ENCODE measurements at regions not wholly inside any gene's neighbourhood (a gene's known extent, or its start where the extent isn't known, plus 50 kb on each side); places are given as distances from the start of the nearest gene placed in this dataset.

- no peaks in the 10 kb centered on the region for H3K9me3 ChIP-seq (ENCODE audit: low read length)
- H2AFZ ChIP-seq (ENCODE audit: low read length) = no peak overlapping the region
- TF ChIP-seq CTCF (conservative IDR thresholded peaks at IDR 0.05; ENCODE audit: low read depth, low read length) = no peak
- no peak for TF ChIP-seq EZH2 (IDR thresholded peaks at IDR 0.05; ENCODE audit: low read length, unreplicated experiment)
- H3K9ac ChIP-seq (ENCODE audit: low read length) = no peak overlapping the region
- no peaks in the 10 kb centered on the region for H3K9me2 ChIP-seq (replicated peaks; ENCODE audit: low read length)
- no peaks in the 10 kb centered on the region for H3K4me1 ChIP-seq (ENCODE audit: insufficient read depth, low read length)
- intact Hi-C loops (cut with micrococcal nuclease) = no loop called here
- no TSS peak for BruUV-seq (replicated peaks)
- ChIA-PET CTCF (no interaction called here), POLR2A (ENCODE audit: unreplicated experiment) (no interaction called here)
- no peak for ATAC-seq
- H3K4me2 ChIP-seq (ENCODE audit: low read length) = no peak overlapping the region
- H3K27me3 ChIP-seq (ENCODE audit: low read length) = peaks cover 5% of the 10 kb centered on the region; the same call in 1 of the 2 replicates
- no peaks in the 10 kb centered on the region for H3F3A ChIP-seq (ENCODE audit: low read length, unreplicated experiment)
- H3K79me2 ChIP-seq (ENCODE audit: low read length) = no peaks in the 10 kb centered on the region
- no peaks in the 10 kb centered on the region for H4K20me1 ChIP-seq (ENCODE audit: low read length)
- no peak overlapping the region for H3K4me3 ChIP-seq (ENCODE audit: low read length)
- no peaks in the 10 kb centered on the region for H3K36me3 ChIP-seq (ENCODE audit: low read depth, low read length)
- DNase-seq = no peak
- no peak overlapping the region for H3K27ac ChIP-seq (ENCODE audit: low read length)
These were observed 371.6 kb downstream of the JRKL start for GRCh38 chr11:96761451-96761850.

- no peak for ATAC-seq
- Histone ChIP-seq H4K20me1 (ENCODE audit: low read length) (no peaks in the 10 kb centered on the region), H3K36me3 (ENCODE audit: low read depth, low read length) (no peaks in the 10 kb centered on the region), H2AFZ (ENCODE audit: low read length) (no peak overlapping the region), H3K9me3 (ENCODE audit: low read length) (no peaks in the 10 kb centered on the region), H3F3A (ENCODE audit: low read length, unreplicated experiment) (no peaks in the 10 kb centered on the region), H3K9ac (ENCODE audit: low read length) (no peak overlapping the region), H3K27me3 (ENCODE audit: low read length) (peaks cover 5% of the 10 kb centered on the region; the same call in 1 of the 2 replicates), H3K27ac (ENCODE audit: low read length) (no peak overlapping the region), H3K4me3 (ENCODE audit: low read length) (no peak overlapping the region), H3K79me2 (ENCODE audit: low read length) (no peaks in the 10 kb centered on the region), H3K9me2 (replicated peaks; ENCODE audit: low read length) (no peaks in the 10 kb centered on the region), H3K4me2 (ENCODE audit: low read length) (no peak overlapping the region), H3K4me1 (ENCODE audit: insufficient read depth, low read length) (no peaks in the 10 kb centered on the region)
- no TSS peak for BruUV-seq (replicated peaks)
- CTCF ChIA-PET = no interaction called here
- POLR2A ChIA-PET (ENCODE audit: unreplicated experiment) = no interaction called here
- no peak for TF ChIP-seq CTCF (conservative IDR thresholded peaks at IDR 0.05; ENCODE audit: low read depth, low read length)
- TF ChIP-seq EZH2phosphoT487 (IDR thresholded peaks at IDR 0.05; ENCODE audit: borderline replicate concordance, low read length) = no peak
- no peak for TF ChIP-seq EZH2 (IDR thresholded peaks at IDR 0.05; ENCODE audit: low read length, unreplicated experiment)
- intact Hi-C loops (cut with micrococcal nuclease) = no loop called here
- DNase-seq = no peak
These were observed 373.4 kb downstream of the JRKL start for GRCh38 chr11:96763244-96763643.

DNA sequence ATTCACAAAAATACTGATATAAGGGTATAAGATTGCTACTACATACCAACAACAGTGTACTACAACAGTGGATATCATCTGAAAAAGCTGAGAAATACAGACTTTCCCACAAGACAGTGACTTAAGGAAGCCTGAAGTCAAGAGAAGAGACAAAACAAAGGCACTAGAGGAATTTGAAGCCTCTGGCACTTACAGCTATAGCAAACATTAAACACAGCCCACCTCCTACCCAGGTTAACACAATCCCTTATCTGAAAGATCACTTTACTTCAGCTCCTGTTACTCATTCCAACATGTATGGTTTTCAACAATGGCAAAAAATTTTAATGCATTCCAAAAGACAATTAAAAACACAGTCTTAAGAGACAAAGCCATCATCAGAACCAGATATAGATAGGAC lies 388.5 kb downstream of the JRKL start:
- ChIA-PET CTCF (no interaction called here), POLR2A (ENCODE audit: unreplicated experiment) (no interaction called here)
- DNase-seq (no peak), ATAC-seq (no peak)
- Histone ChIP-seq H3F3A (ENCODE audit: low read length, unreplicated experiment) (no peaks in the 10 kb centered on the region), H3K36me3 (ENCODE audit: low read depth, low read length) (no peaks in the 10 kb centered on the region), H4K20me1 (ENCODE audit: low read length) (no peaks in the 10 kb centered on the region), H3K27ac (ENCODE audit: low read length) (no peak overlapping the region), H3K27me3 (ENCODE audit: low read length) (peaks cover 5% of the 10 kb centered on the region; the same call in 1 of the 2 replicates), H3K79me2 (ENCODE audit: low read length) (no peaks in the 10 kb centered on the region), H2AFZ (ENCODE audit: low read length) (no peak overlapping the region), H3K9me2 (replicated peaks; ENCODE audit: low read length) (no peaks in the 10 kb centered on the region), H3K9ac (ENCODE audit: low read length) (no peak overlapping the region), H3K4me3 (ENCODE audit: low read length) (no peak overlapping the region), H3K9me3 (ENCODE audit: low read length) (no peaks in the 10 kb centered on the region), H3K4me1 (ENCODE audit: insufficient read depth, low read length) (no peaks in the 10 kb centered on the region), H3K4me2 (ENCODE audit: low read length) (no peak overlapping the region)
- intact Hi-C loops (cut with micrococcal nuclease) = no loop called here
- TF ChIP-seq EZH2phosphoT487 (IDR thresholded peaks at IDR 0.05; ENCODE audit: borderline replicate concordance, low read length) (no peak), CTCF (conservative IDR thresholded peaks at IDR 0.05; ENCODE audit: low read depth, low read length) (no peak), EZH2 (IDR thresholded peaks at IDR 0.05; ENCODE audit: low read length, unreplicated experiment) (no peak)
- no TSS peak for BruUV-seq (replicated peaks)
